Loucy (cell line): ENCODE measurements at regions not wholly inside any gene's neighbourhood (a gene's known extent, or its start where the extent isn't known, plus 50 kb on each side); places are given as distances from the start of the nearest gene placed in this dataset.

Experiments
- EZH2phosphoT487 ChIP-seq: fragments of 200-600 bp; IDR thresholded peaks from 2 replicates; pipeline ENCODE4 v1.6.1; 2018; ENCODE audit warnings: antibody characterized with exemption, mild to moderate bottlenecking, moderate library complexity, borderline replicate concordance
- TF ChIP-seq, protein P1 (sequence below): fragments of 200-600 bp; sonication (generic); conservative IDR thresholded peaks from 2 replicates; pipeline ENCODE4 v1.5.1; 2014; ENCODE audit warnings: mild to moderate bottlenecking, antibody characterized with exemption, low read length

DNA sequence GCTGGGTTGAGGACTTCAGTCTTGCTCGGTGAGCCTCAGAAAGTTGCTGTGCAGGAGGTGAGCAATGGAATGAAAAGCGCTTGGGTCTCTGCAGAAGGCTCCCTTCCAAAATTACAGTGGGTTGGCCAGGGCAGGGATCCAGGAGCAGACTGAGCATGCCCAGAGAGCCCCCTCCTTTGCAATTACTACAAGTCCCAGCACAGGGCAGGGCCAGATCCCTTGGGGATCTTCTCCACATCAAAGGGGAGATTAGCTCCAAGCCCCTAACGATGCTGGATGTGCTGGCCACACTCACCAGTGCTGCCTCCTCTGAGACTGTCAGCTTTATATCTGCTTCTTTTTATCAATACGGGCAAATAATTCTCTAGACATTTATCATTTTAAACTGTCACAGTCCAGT lies 337.5 kb downstream of the RPS24 start:
- TF ChIP-seq, protein P1, sequence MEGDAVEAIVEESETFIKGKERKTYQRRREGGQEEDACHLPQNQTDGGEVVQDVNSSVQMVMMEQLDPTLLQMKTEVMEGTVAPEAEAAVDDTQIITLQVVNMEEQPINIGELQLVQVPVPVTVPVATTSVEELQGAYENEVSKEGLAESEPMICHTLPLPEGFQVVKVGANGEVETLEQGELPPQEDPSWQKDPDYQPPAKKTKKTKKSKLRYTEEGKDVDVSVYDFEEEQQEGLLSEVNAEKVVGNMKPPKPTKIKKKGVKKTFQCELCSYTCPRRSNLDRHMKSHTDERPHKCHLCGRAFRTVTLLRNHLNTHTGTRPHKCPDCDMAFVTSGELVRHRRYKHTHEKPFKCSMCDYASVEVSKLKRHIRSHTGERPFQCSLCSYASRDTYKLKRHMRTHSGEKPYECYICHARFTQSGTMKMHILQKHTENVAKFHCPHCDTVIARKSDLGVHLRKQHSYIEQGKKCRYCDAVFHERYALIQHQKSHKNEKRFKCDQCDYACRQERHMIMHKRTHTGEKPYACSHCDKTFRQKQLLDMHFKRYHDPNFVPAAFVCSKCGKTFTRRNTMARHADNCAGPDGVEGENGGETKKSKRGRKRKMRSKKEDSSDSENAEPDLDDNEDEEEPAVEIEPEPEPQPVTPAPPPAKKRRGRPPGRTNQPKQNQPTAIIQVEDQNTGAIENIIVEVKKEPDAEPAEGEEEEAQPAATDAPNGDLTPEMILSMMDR = no peak
- no peak for TF ChIP-seq EZH2phosphoT487
